Urinary bladder (tissue), 3 donors: ENCODE measurements at regions not wholly inside any gene's neighbourhood (a gene's known extent, or its start where the extent isn't known, plus 50 kb on each side); places are given as distances from the start of the nearest gene placed in this dataset.
"Not testable (repeated sequence)": the region's sequence is repeated elsewhere in the genome, so short reads cannot be mapped to it uniquely, and the experiment has no call there.

Experiments used
- DNase-seq: peaks from one replicate; pipeline ENCODE4 v3.0.0-alpha.2; 2015; ENCODE audit errors: extremely low spot score
- H3K27ac ChIP-seq: one replicate; pipeline ENCODE4 v1.5.1; 2013; ENCODE audit warnings: low read depth, mild to moderate bottlenecking, moderate library complexity
- H3K36me3 ChIP-seq: one replicate; pipeline ENCODE4 v1.6.1; 2013; ENCODE audit warnings: mild to moderate bottlenecking, moderate library complexity; ENCODE audit not compliant: insufficient read depth
- H3K4me1 ChIP-seq: one replicate; pipeline ENCODE4 v1.6.1; 2013; ENCODE audit warnings: mild to moderate bottlenecking, moderate library complexity; ENCODE audit not compliant: insufficient read depth
- H3K4me3 ChIP-seq: one replicate; pipeline ENCODE4 v1.5.1; 2013; ENCODE audit warnings: low read depth, low read length
- WGBS: extraction: QIAGEN DNeasy Blood & Tissue Kit; methylation state at CpG from one replicate; pipeline ENCODE4 v1.1.7; 2013; 5-methylcytosine and 5-hydroxymethylcytosine counted together
- donor health status: healthy with polysubstance abuse.
- donor health status: healthy.

DNA sequence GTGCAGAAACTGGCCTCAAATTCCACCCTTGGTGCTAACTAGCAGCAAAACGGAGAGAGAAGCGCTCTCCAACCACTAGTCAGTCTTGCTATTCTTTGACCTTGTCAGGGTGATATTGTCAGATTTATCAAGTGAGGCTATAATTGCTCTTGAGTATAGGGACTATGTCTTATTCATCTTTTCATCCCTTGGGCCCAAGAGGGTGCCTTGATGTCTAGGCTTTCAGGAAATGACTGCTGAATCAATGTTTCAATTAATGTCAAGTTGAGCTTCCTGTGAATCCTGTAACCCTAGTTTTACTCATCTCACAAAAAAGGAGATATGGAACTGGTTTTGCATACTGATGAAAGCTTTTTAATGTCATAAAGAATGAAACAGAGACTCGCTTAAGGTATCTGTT, 701.3 kb downstream of the EDEM1 start:
- H3K36me3 ChIP-seq = no peaks in the 10 kb centered on the region
- 62% methylated on average over 3 of the region's 3 CpGs for WGBS
- DNase-seq = no peak
- no peaks in the 10 kb centered on the region for H3K4me1 ChIP-seq
- no peak overlapping the region for H3K27ac ChIP-seq
- no peak overlapping the region for H3K4me3 ChIP-seq

DNA sequence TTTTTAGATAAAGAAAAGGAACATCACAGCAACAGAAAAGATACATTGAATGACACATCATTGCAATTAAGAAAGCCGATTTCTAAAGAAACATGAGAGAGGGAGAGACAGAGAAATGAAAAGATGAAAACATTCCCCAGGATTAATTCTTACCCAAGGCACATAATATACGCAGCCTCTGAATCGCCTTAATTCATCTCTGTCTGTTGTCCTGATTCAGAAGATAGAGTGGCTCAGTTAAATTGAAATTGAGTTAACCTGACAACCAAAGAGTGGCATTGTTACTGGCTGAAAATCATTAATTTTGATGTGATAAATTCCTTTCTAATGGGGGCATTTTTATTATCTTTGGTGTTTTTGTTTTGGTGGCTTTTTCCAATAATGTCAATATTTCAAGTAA, 701.9 kb downstream of the EDEM1 start:
- no peak for DNase-seq
- WGBS = 76% methylated on average over 3 of the region's 3 CpGs
- no peaks in the 10 kb centered on the region for H3K4me1 ChIP-seq
- H3K36me3 ChIP-seq = no peaks in the 10 kb centered on the region
- no peak overlapping the region for H3K4me3 ChIP-seq
- H3K27ac ChIP-seq = no peak overlapping the region

DNA sequence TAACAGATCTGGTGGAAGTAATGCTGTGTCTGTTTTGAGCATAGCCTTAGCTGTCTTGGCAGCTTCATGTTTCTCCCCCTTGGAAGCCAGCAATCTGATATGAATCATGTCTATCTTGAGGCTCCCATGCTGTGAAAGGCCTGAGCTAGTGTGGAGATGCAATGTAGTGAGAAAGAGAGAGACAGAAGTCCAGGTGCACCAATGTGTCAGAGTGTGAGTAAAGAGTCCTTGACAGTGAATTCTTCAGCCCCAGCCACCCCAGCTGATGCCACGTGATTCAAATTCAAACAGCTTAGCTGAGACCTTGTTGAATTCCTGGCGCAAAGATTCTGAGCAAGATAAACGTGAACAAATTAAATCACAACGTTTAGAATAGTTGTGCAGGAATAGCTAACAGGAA, 704.2 kb downstream of the EDEM1 start:
- no peaks in the 10 kb centered on the region for H3K4me1 ChIP-seq
- no peak overlapping the region for H3K27ac ChIP-seq
- H3K4me3 ChIP-seq = no peak overlapping the region
- no peaks in the 10 kb centered on the region for H3K36me3 ChIP-seq
- 44% methylated on average over 4 of the region's 4 CpGs for WGBS
- no peak for DNase-seq

DNA sequence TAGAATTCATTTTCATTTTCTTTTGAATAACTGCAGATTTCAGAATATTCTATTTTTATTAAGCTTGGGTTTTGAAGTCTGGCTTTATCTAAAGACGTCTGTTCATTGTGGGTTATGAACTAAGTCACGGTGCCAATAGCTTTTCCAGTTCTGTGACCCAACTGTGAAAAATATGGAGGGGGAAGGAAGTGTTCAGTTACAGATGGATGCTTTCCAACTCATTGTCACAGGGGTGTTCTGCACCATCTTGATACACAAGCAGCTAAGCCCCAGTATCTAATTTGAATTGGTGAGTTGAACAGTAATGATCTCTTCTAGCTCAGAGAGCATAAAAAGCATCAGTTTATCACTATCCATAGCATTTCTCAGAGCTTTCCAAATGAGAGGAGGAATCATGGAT, 710.6 kb downstream of the EDEM1 start:
- H3K4me3 ChIP-seq = no peak overlapping the region
- WGBS = 61% methylated on average over 2 of the region's 2 CpGs
- no peaks in the 10 kb centered on the region for H3K36me3 ChIP-seq
- no peak overlapping the region for H3K27ac ChIP-seq
- H3K4me1 ChIP-seq = no peaks in the 10 kb centered on the region
- DNase-seq = no peak

DNA sequence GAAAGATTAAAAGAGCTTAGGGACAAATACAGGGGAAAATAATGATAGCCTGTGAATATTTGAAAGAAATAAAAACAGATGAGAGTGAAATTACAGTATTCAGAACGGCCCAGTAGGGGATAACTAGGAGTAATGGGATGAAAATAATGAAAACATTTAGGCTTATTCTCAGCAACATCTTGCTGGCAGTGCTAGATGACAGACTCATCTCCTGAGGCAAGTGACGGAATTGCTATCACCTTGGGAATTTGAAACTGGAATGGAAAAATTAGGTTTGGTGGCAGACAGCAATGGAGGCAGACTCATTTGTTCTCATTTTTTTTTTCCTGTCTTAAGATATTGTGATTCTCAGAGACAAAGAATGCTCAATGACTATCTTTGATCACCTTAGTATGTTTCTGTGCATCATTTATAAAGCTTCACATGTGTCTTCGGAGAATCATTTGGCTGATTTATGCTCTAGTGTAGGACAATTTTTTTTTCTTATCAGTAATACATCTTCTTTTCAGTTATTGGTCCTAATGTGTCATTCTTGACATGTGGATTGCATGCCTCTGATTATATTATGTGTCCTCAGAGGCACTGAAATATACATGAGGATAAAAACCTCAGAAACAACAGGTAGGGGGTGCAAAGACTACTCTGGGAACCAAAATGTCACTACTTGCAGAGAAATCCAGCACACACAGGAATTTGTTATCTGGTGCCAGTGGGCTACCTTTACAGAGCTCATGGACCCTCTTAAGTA, 711.7 kb downstream of the EDEM1 start:
- WGBS = 76% methylated on average over 3 of the region's 3 CpGs
- no peaks in the 10 kb centered on the region for H3K36me3 ChIP-seq

DNA sequence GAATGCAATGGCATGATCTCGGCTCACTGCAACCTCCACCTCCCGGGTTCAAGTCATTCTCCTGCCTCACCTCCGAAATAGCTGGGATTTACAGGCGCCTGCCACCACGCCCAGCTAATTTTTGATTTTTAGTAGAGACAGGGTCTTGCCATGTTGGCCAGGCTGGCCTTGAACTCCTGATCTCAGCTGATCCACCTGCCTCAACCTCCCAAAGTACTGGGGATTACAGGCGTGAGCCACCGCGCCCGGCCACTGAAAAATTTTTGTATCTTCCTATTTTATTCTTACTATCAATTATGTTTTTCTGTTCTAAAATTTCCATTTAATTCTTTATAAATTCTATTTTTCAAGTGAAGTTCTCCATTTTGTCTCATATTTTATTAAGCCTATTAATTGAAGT, 730.4 kb downstream of the EDEM1 start:
- DNase-seq = no peak
- H3K4me3 ChIP-seq = no peak overlapping the region
- no peaks in the 10 kb centered on the region for H3K36me3 ChIP-seq
- 96% methylated on average over 9 of the region's 9 CpGs for WGBS
- no peak overlapping the region for H3K27ac ChIP-seq
- no peaks in the 10 kb centered on the region for H3K4me1 ChIP-seq

More for the DNA sequence above, 711.7 kb downstream of the EDEM1 start:
- H3K4me3 ChIP-seq = no peak overlapping the region
- no peaks in the 10 kb centered on the region for H3K4me1 ChIP-seq
- no peak for DNase-seq
- H3K27ac ChIP-seq = no peak overlapping the region

DNA sequence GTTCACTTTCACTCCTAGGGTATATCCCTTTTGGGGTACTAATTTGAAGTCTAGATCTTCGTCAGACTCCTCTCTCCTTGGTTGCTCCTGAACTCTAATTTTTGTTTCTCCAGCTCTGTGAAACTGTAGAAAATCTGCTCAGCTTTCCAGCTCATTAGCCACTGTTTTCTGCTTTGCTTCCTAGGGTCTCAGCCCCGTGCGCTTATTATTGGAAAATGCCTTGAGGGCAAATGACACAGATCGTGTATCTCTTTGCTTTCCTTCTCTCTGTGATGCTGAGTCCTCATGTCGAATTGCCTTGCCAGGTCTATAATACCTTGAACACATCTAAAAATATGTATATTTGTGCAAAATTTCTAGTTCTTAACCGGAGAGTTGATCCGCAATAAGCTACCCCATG, 731.1 kb downstream of the EDEM1 start:
- Histone ChIP-seq H3K36me3 (no peaks in the 10 kb centered on the region), H3K4me3 (no peak overlapping the region), H3K27ac (no peak overlapping the region), H3K4me1 (no peaks in the 10 kb centered on the region)
- no peak for DNase-seq
- WGBS = 65% methylated on average over 7 of the region's 7 CpGs

DNA sequence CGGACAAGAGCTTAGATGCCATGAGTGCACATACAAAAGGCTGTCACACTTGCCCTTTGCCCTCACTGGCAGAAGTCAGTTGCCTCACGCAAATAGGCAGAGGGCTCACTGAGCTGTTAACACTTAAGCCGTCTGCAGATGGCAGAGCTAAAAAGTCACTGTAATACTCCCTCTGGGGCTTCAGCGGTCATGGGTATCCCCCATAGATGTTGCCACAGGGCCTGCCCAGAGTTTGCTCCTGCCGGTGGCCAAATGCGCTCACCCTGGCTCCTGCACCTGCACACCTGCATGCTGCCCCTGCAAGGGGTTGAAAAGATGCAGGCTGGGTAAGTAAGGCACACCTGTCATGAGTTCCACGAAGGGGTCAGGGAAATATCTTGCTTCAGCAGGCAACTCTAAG, 741.5 kb downstream of the EDEM1 start:
- WGBS = 90% methylated on average over 7 of the region's 7 CpGs
- Histone ChIP-seq H3K4me1 (no peaks in the 10 kb centered on the region), H3K36me3 (no peaks in the 10 kb centered on the region), H3K4me3 (no peak overlapping the region), H3K27ac (no peak overlapping the region)
- no peak for DNase-seq

DNA sequence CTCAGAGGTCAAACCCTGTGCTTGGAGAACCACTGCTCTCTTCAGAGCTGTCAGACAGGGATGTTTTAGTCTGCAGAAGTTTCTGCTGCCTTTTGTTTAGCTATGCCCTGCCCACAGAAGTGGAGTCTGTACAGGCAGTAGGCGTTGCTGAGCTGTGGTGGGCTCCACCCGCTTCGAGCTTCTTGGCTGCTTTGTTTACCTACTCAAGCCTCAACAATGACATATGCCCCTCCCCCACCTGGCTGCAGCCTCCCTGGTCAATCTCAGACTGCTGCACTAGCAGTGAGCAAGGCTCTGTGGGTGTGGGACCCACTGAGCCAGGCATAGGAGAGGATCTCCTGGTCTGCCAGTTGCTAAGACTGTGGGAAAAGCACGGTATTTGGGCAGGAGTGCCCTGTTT, 756.6 kb downstream of the EDEM1 start:
- H3K36me3 ChIP-seq, H3K4me3 ChIP-seq, DNase-seq, H3K4me1 ChIP-seq, H3K27ac ChIP-seq: not testable (repeated sequence)
- 65% methylated on average over 4 of the region's 4 CpGs for WGBS

DNA sequence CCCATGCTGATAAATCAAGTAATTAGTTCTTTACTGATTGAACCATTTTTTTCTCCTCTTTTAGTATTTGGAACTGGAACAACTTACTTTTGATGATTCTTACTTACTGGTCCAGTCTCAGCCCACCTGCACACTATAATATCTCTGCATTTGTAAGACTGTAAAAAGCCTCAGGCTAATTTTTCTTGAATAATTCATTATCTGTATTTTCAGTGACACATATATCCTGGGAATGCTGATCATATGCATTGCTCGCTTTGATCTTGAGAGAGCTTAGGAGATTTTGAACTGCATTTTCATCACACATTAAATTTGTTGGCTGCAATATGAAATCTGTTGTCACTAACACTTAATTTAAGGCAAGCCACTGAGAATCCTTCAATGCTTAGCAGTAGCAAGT, 760.6 kb downstream of the EDEM1 start:
- no peaks in the 10 kb centered on the region for H3K36me3 ChIP-seq
- no peaks in the 10 kb centered on the region for H3K4me1 ChIP-seq
- no peak overlapping the region for H3K4me3 ChIP-seq
- WGBS = 90% methylated on average over 1 of the region's 1 CpG
- H3K27ac ChIP-seq = no peak overlapping the region
- DNase-seq = no peak

DNA sequence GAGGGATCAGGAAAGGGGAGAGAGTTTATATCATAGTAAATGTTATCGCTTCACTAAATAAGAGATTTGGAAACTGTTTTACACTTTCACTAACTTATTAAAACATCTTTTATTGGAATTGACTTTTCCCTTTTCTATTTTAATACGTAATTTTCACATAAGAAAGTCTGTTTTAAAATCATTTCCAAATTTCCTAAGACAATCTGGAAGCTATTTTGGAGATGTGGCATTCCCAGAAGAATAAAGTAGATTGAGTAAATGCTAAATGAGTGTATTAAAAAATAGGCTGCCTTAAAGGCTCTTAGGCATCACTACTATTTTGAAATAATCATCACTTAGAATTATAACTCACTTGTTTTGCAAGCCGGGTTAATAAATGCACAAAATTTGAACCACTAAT, 763.5 kb downstream of the EDEM1 start:
- Histone ChIP-seq H3K4me3 (no peak overlapping the region), H3K36me3 (no peaks in the 10 kb centered on the region), H3K27ac (no peak overlapping the region), H3K4me1 (no peaks in the 10 kb centered on the region)
- 85% methylated on average over 3 of the region's 3 CpGs for WGBS
- no peak for DNase-seq

DNA sequence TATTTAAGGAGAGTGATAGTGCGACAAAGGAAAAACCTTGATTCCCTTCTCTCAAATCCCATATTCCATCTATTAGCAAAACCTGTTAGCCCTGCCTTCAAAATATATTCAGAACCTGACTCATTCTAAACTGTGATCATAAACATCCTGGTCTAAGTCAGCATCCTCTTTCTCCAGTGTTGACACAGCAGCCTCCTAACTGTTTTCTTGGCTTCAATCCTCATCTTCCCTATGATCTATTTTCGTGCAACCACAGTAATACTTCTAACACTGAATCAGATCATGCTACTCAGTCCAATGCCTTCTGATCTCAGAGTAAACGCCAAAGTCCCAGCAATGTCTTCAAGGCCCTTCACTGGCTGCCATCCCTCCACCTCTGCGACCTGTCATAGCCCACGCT, 785.1 kb downstream of the EDEM1 start:
- H3K4me3 ChIP-seq = no peak overlapping the region
- no peak overlapping the region for H3K27ac ChIP-seq
- no peaks in the 10 kb centered on the region for H3K36me3 ChIP-seq
- no peaks in the 10 kb centered on the region for H3K4me1 ChIP-seq
- DNase-seq = no peak
- 52% methylated on average over 5 of the region's 5 CpGs for WGBS

DNA sequence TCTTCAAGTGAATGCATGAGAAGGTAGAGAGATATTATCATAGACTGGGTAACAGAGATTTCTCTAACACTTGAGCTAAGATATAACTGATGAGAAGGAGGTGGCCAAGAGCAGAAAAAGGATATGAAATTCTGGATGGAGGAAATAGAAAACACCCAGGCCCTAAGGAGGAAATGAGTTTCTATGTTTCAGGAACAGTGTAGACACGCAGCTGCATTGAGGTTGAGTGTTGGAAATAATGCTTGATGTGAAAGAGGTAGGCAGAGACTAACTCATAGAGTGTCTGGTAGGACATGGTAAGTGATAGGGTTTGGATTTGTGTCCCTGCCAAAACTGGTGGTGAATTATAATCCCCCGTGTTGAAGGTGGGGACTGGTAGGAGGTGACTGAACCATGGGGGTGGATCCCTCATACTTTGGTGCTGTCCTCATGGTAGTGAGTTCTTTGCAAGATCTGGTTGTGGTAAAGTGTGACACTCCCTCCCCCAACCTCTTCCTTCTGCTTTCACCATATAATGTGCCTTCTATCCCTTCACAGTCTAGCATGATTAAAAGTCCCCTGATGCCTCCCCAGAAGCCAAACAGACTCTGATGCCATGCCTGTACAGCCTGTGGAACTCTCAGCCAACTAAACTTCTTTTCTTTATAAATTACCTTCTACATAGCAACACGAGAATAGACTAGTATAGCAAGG, 787.3 kb downstream of the EDEM1 start:
- no peak overlapping the region for H3K4me3 ChIP-seq
- DNase-seq = no peak
- no peaks in the 10 kb centered on the region for H3K36me3 ChIP-seq
- H3K4me1 ChIP-seq = no peaks in the 10 kb centered on the region
- H3K27ac ChIP-seq = no peak overlapping the region
- 84% methylated on average over 3 of the region's 3 CpGs for WGBS

DNA sequence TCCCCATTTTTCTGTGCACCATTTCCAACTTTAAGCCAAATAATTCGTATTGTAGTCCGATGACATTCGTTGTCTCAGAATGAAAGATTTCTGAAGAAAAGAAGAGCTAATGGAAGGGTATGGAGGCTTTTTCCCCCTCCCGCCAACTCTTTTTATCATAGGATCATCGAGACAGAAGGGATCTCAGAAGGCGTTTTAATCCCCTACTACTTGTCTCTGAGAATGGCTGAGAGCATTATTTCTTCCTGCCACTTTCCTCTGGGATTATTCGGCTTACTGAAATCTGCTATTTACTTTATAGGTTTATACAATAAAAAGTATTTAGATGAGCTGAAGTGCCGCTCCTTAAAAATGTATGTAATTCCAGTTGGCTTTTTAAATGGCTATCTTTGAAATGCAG, 789.8 kb downstream of the EDEM1 start:
- 49% methylated on average over 8 of the region's 8 CpGs for WGBS
- DNase-seq = no peak
- no peak overlapping the region for H3K27ac ChIP-seq
- no peaks in the 10 kb centered on the region for H3K36me3 ChIP-seq
- H3K4me3 ChIP-seq = no peak overlapping the region
- H3K4me1 ChIP-seq = no peaks in the 10 kb centered on the region
